Mesenchymal stem cell (in vitro differentiated cells and primary cell): ENCODE measurements at regions not wholly inside any gene's neighbourhood (a gene's known extent, or its start where the extent isn't known, plus 50 kb on each side); places are given as distances from the start of the nearest gene placed in this dataset.

Source experiments
- DNase-seq: peaks from one replicate; pipeline ENCODE4 v3.0.0-alpha.2; 2013
- H2AFZ ChIP-seq: one replicate; pipeline ENCODE4 v1.6.1; 2013; ENCODE audit warnings: low read depth, mild to moderate bottlenecking, control low read depth, inconsistent platforms, low read length, moderate library complexity
- H2AK5ac ChIP-seq: 2 replicates; pipeline ENCODE4 v1.6.1; 2013; ENCODE audit warnings: low read length, moderate library complexity, mild to moderate bottlenecking, inconsistent platforms; ENCODE audit not compliant: severe bottlenecking
- H2BK120ac ChIP-seq: one replicate; pipeline ENCODE4 v1.6.1; 2013; ENCODE audit warnings: low read depth, mild to moderate bottlenecking, inconsistent platforms, low read length, moderate library complexity
- H2BK12ac ChIP-seq, 2 experiments: one replicate each; pipeline ENCODE4 v1.6.1; 2013; ENCODE audit warnings: inconsistent platforms in 2 of 2, low read length in 2 of 2, mild to moderate bottlenecking in 2 of 2, moderate library complexity in 2 of 2, control low read depth in 1 of 2
- H2BK15ac ChIP-seq: one replicate; pipeline ENCODE4 v1.6.1; 2013; ENCODE audit warnings: mild to moderate bottlenecking, low read depth, inconsistent platforms; ENCODE audit not compliant: poor library complexity, severe bottlenecking
- H2BK5ac ChIP-seq: 2 replicates; pipeline ENCODE4 v1.6.1; 2013; ENCODE audit warnings: low read depth, mild to moderate bottlenecking, low read length, control low read depth, inconsistent platforms; ENCODE audit not compliant: poor library complexity, severe bottlenecking
- H3K14ac ChIP-seq, 2 experiments: one replicate each; pipeline ENCODE4 v1.6.1; 2013; ENCODE audit warnings: inconsistent platforms in 2 of 2, low read length in 2 of 2, control low read depth in 1 of 2, mild to moderate bottlenecking in 1 of 2, moderate library complexity in 1 of 2
- H3K18ac ChIP-seq, 2 experiments: one replicate each; pipeline ENCODE4 v1.6.1; 2013; ENCODE audit warnings: inconsistent platforms in 2 of 2, low read length in 2 of 2, control low read depth in 1 of 2, low read depth in 1 of 2, mild to moderate bottlenecking in 1 of 2
- H3K23ac ChIP-seq, 2 experiments: one replicate each; pipeline ENCODE4 v1.6.1; 2013; ENCODE audit warnings: inconsistent platforms in 2 of 2, low read length in 2 of 2, mild to moderate bottlenecking in 2 of 2, moderate library complexity in 2 of 2, control low read depth in 1 of 2
- H3K27ac ChIP-seq: 2 replicates; pipeline ENCODE4 v1.5.1; 2013; ENCODE audit warnings: mild to moderate bottlenecking, moderate library complexity, low read length, control low read depth, inconsistent platforms; ENCODE audit not compliant: poor library complexity, severe bottlenecking
- H3K27me3 ChIP-seq, 2 experiments: 2 replicates each; pipeline versions ENCODE4 v1.6.1 to v1.7.0; 2013; ENCODE audit warnings: low read length in 2 of 2, mild to moderate bottlenecking in 2 of 2, moderate library complexity in 2 of 2, control low read depth in 1 of 2, inconsistent platforms in 1 of 2; ENCODE audit not compliant: control insufficient read depth in 1 of 2, insufficient read depth in 1 of 2
- H3K36me3 ChIP-seq, 2 experiments: 2 replicates each; pipeline versions ENCODE4 v1.6.1 to v1.7.0; 2013; ENCODE audit warnings: low read length in 2 of 2, control low read depth in 1 of 2, inconsistent platforms in 1 of 2, low read depth in 1 of 2, mild to moderate bottlenecking in 1 of 2; ENCODE audit not compliant: insufficient read depth in 2 of 2, control insufficient read depth in 1 of 2
- H3K4ac ChIP-seq, 2 experiments: one replicate each; pipeline ENCODE4 v1.6.1; 2013; ENCODE audit warnings: inconsistent platforms in 2 of 2, low read length in 2 of 2, mild to moderate bottlenecking in 2 of 2, moderate library complexity in 2 of 2, control low read depth in 1 of 2, low read depth in 1 of 2
- H3K4me1 ChIP-seq: 2 replicates; pipeline ENCODE4 v1.6.1; 2013; ENCODE audit warnings: low read depth, low read length, control low read depth; ENCODE audit not compliant: control insufficient read depth, insufficient read depth
- H3K4me2 ChIP-seq: 2 replicates; pipeline ENCODE4 v1.6.1; 2013; ENCODE audit warnings: low read length, mild to moderate bottlenecking, inconsistent platforms; ENCODE audit not compliant: poor library complexity, severe bottlenecking
- H3K4me3 ChIP-seq, 2 experiments: 2 replicates each; pipeline versions ENCODE4 v1.5.1 to v1.7.0; 2013; ENCODE audit warnings: low read length in 2 of 2, mild to moderate bottlenecking in 2 of 2, control low read depth in 1 of 2, low read depth in 1 of 2; ENCODE audit not compliant: insufficient read depth in 1 of 2
- H3K79me1 ChIP-seq: replicated peaks from 2 replicates; pipeline ENCODE4 v1.6.1; 2013; ENCODE audit warnings: mild to moderate bottlenecking, control low read depth, low read length, inconsistent platforms; ENCODE audit not compliant: poor library complexity, severe bottlenecking
- H3K9ac ChIP-seq: 2 replicates; pipeline ENCODE4 v1.7.0; 2013; ENCODE audit warnings: mild to moderate bottlenecking, low read length, moderate library complexity
- H3K9me3 ChIP-seq: 2 replicates; pipeline ENCODE4 v1.7.0; 2013; ENCODE audit warnings: mild to moderate bottlenecking, low read length; ENCODE audit not compliant: control insufficient read depth
- H4K8ac ChIP-seq: one replicate; pipeline ENCODE4 v1.6.1; 2013; ENCODE audit warnings: inconsistent platforms, mild to moderate bottlenecking, low read length, moderate library complexity
- H4K91ac ChIP-seq: one replicate; pipeline ENCODE4 v1.6.1; 2013; ENCODE audit warnings: mild to moderate bottlenecking, low read length, inconsistent platforms
- WGBS: methylation state at CpG from one replicate; pipeline ENCODE4 v1.1.7; 2013; ENCODE audit warnings: mixed read lengths; 5-methylcytosine and 5-hydroxymethylcytosine counted together

DNA sequence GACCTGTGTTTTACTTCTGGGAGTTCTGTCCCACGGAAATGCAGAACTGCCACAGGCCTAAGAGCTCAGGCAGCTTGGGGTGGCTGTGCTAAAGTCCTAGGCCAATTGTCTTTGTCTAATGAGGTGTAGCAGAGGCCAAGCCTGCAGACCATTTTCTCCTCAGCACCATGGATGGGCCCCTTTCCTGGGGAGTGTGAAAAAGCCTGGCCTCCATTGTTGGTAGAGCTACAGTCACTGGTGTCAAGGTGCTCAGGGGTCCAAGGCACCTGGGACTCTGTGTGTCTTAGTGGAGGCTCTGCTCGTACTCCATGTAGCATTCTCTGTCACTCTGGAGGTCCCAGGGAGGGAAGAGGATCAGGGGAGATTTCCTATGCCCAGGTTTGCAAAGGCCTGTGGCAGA, 329.6 kb downstream of the SLITRK5 start:
- H2BK120ac ChIP-seq, result no peak overlapping the region
- DNase-seq, result no peak
- H2BK15ac ChIP-seq, result peak overlapping the region; percentile 50
- H3K9me3 ChIP-seq, result no peaks in the 10 kb centered on the region
- no peak overlapping the region for H3K23ac ChIP-seq
- peaks cover 7% of the 10 kb centered on the region for H3K79me1 ChIP-seq
- H3K14ac ChIP-seq, result no peak overlapping the region
- H3K4me2 ChIP-seq, result no peak overlapping the region
- H4K91ac ChIP-seq, result peak overlapping the region; percentile 31
- no peaks in the 10 kb centered on the region for H3K36me3 ChIP-seq
- H3K4me3 ChIP-seq, result no peak overlapping the region
- WGBS, result 95% methylated on average over 2 of the region's 2 CpGs
- peak overlapping the region; percentile 96 for H3K27ac ChIP-seq
- H3K4ac ChIP-seq, result no peak overlapping the region
- no peak overlapping the region for H2BK5ac ChIP-seq
- H3K9ac ChIP-seq, result no peak overlapping the region
- H3K27me3 ChIP-seq, result no peaks in the 10 kb centered on the region
- H4K8ac ChIP-seq, result peak overlapping the region; percentile 38
- H2AFZ ChIP-seq, result no peak overlapping the region
- H2BK12ac ChIP-seq, result peak overlapping the region in 1 of 2 experiments; percentile 43
- H3K18ac ChIP-seq, result peak overlapping the region; percentile 58 to 59
- peak overlapping the region; percentile 29 for H2AK5ac ChIP-seq
- peaks cover 15% of the 10 kb centered on the region for H3K4me1 ChIP-seq

- Histone ChIP-seq H3K14ac (peak overlapping the region in 1 of 2 experiments; percentile 81), H2BK15ac (no peak overlapping the region), H2BK120ac (no peak overlapping the region), H3K27me3 (no peaks in the 10 kb centered on the region), H3K36me3 (no peaks in the 10 kb centered on the region), H2AK5ac (peak overlapping the region; percentile 76), H4K8ac (no peak overlapping the region), H2BK5ac (no peak overlapping the region), H3K79me1 (peaks cover 7% of the 10 kb centered on the region), H3K27ac (no peak overlapping the region), H4K91ac (no peak overlapping the region), H3K18ac (peak overlapping the region in 1 of 2 experiments; percentile 5), H3K4ac (peak overlapping the region in 1 of 2 experiments; percentile 26), H3K23ac (no peak overlapping the region), H3K4me3 (no peak overlapping the region), H3K9me3 (no peaks in the 10 kb centered on the region), H3K4me2 (no peak overlapping the region), H2AFZ (peak overlapping the region; percentile 42), H3K9ac (no peak overlapping the region), H2BK12ac (peak overlapping the region; percentile 61 to 71), H3K4me1 (peaks cover 9% of the 10 kb centered on the region)
- no peak for DNase-seq
- WGBS, result 92% methylated on average over 2 of the region's 2 CpGs
Observed at GRCh38 chr13:88005188-88005587, 334.0 kb downstream of the SLITRK5 start.

GRCh38 chr13:88014527-88014926, 343.4 kb downstream of the SLITRK5 start:
- no peak for DNase-seq
- H3K4me3 ChIP-seq, result no peak overlapping the region
- H2BK120ac ChIP-seq, result no peak overlapping the region

DNA sequence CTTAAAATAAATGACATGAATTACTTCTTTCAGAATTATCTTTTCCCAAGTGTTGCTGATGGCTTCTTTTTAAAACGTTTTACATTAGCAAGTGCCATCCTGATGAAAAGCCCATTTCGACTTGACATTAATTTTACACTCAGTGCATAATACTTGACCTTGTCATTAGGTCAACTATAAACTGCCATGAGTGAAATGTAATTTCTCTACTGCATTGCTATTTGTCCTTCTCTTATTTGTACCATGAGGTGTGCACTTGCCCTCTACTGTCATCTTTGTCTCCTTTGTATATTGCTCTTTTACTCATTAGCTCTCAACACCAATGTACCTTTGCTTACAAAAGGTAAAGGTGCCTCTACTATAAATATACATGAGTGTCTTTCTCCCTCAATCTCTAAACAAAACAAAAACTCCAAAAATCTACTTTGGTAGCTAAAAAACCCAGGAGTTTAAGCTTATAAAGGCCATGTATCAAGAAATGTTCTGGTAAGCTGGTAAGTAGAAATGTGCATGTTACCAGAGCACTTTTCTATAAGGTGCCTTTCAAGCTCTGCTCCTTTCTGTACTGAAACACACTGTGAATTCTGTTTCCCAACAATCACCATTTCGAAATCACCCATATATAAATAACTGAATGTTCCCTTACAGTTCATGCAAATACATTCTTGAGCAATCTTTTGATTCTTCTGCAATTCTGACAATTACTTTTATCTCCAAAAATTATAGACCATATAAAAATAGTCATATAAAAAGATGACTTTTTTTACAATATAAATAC, 351.4 kb downstream of the SLITRK5 start:
- no peak overlapping the region for H3K4me3 ChIP-seq
- H3K18ac ChIP-seq, result no peak overlapping the region
- H3K27me3 ChIP-seq, result no peaks in the 10 kb centered on the region
- no peak overlapping the region for H3K27ac ChIP-seq
- no peak overlapping the region for H4K8ac ChIP-seq
- H3K36me3 ChIP-seq, result no peaks in the 10 kb centered on the region
- H3K79me1 ChIP-seq, result no peaks in the 10 kb centered on the region
- no peak overlapping the region for H3K14ac ChIP-seq
- no peak overlapping the region for H3K4ac ChIP-seq
- no peak overlapping the region for H2BK15ac ChIP-seq
- H3K4me1 ChIP-seq, result no peaks in the 10 kb centered on the region
- no peak overlapping the region for H2AK5ac ChIP-seq
- H3K9me3 ChIP-seq, result peaks cover 27% of the 10 kb centered on the region
- H2BK12ac ChIP-seq, result no peak overlapping the region
- no peak overlapping the region for H4K91ac ChIP-seq
- H3K4me2 ChIP-seq, result no peak overlapping the region
- WGBS, result 81% methylated on average over 3 of the region's 3 CpGs
- no peak overlapping the region for H2BK120ac ChIP-seq
- H3K9ac ChIP-seq, result no peak overlapping the region
- H3K23ac ChIP-seq, result no peak overlapping the region
- H2AFZ ChIP-seq, result no peak overlapping the region
- peak; percentile 59 for DNase-seq
- H2BK5ac ChIP-seq, result no peak overlapping the region

More at GRCh38 chr13:88014527-88014926, 343.4 kb downstream of the SLITRK5 start:
- Histone ChIP-seq H3K9me3 (peaks cover 8% of the 10 kb centered on the region), H3K23ac (no peak overlapping the region), H2BK12ac (no peak overlapping the region), H2BK5ac (no peak overlapping the region), H4K8ac (no peak overlapping the region), H3K4ac (no peak overlapping the region), H3K18ac (no peak overlapping the region), H3K27ac (no peak overlapping the region), H3K79me1 (no peaks in the 10 kb centered on the region), H3K27me3 (no peaks in the 10 kb centered on the region), H3K4me1 (no peaks in the 10 kb centered on the region), H4K91ac (no peak overlapping the region), H3K4me2 (no peak overlapping the region), H2AK5ac (no peak overlapping the region), H3K36me3 (no peaks in the 10 kb centered on the region), H2AFZ (no peak overlapping the region), H2BK15ac (no peak overlapping the region), H3K9ac (no peak overlapping the region), H3K14ac (no peak overlapping the region)
- 100% methylated on average over 1 of the region's 2 CpGs for WGBS
